ENCODE measurements at regions not wholly inside any gene's neighbourhood (a gene's known extent, or its start where the extent isn't known, plus 50 kb on each side); places are given as distances from the start of the nearest gene placed in this dataset.

- WGBS (ENCODE audit: missing lambda C conversion rate), result 50% methylated on average over 1 of the region's 1 CpG
- CTCF ChIA-PET, result no interaction called here
- H3K4me3 ChIP-seq, result no peak overlapping the region
- POLR2A ChIA-PET, result no interaction called here
- H3K4me2 ChIP-seq, result no peak overlapping the region
- DNase-seq (ENCODE audit: low read depth in 1 of 2, low spot score in 1 of 2) (no peak), ATAC-seq (no peak), FAIRE-seq (no peak)
- TF ChIP-seq MAZ (IDR thresholded peaks at IDR 0.05; ENCODE audit: borderline replicate concordance, low read depth, low read length) (no peak), MAFK (IDR thresholded peaks at IDR 0.05; ENCODE audit: partially characterized antibody) (no peak), HDAC2 (IDR thresholded peaks at IDR 0.05) (no peak), EHMT2 (IDR thresholded peaks at IDR 0.05; ENCODE audit: low read depth) (no peak), REST (IDR thresholded peaks at IDR 0.05) (no peak), E2F6 (IDR thresholded peaks at IDR 0.05; ENCODE audit: borderline replicate concordance, low read depth) (no peak), RCOR1 (IDR thresholded peaks at IDR 0.05; ENCODE audit: low read depth, low read length) (no peak), POLR2A (IDR thresholded peaks at IDR 0.05; ENCODE audit: low read length) (no peak), PBX3 (IDR thresholded peaks at IDR 0.05) (no peak), CTCF (IDR thresholded peaks at IDR 0.05) (no peak), CBX2 (IDR thresholded peaks at IDR 0.05; ENCODE audit: borderline replicate concordance, low read depth) (no peak), ZFP36 (IDR thresholded peaks at IDR 0.05; ENCODE audit: borderline replicate concordance, partially characterized antibody) (no peak), HES2 (IDR thresholded peaks at IDR 0.05) (no peak), BCL3 (IDR thresholded peaks at IDR 0.05) (no peak), CHD2 (IDR thresholded peaks at IDR 0.05; ENCODE audit: low read length, partially characterized antibody) (no peak), GATA3 (IDR thresholded peaks at IDR 0.05; ENCODE audit: borderline replicate concordance) (no peak), SREBF2 (IDR thresholded peaks at IDR 0.05) (no peak)
- peaks cover 32% of the 10 kb centered on the region for H3K9me3 ChIP-seq
- no peak overlapping the region for H3K27ac ChIP-seq
- no peaks in the 10 kb centered on the region for H3K4me1 ChIP-seq
Measured at GRCh38 chr12:78586790-78587189, 277.8 kb upstream of the SYT1 start.

- TF ChIP-seq TP53 (CRISPR knock-in tag; IDR thresholded peaks at IDR 0.05) (no peak), MAFK (IDR thresholded peaks at IDR 0.05; ENCODE audit: partially characterized antibody) (no peak), ZFP36 (IDR thresholded peaks at IDR 0.05; ENCODE audit: borderline replicate concordance, partially characterized antibody) (no peak), ZSCAN20 (CRISPR knock-in tag; IDR thresholded peaks at IDR 0.05) (no peak), POLR2AphosphoS2 (conservative IDR thresholded peaks at IDR 0.05; ENCODE audit: low read length) (no peak), EHF (CRISPR knock-in tag; IDR thresholded peaks at IDR 0.05) (no peak), RNF2 (IDR thresholded peaks at IDR 0.05; ENCODE audit: borderline replicate concordance, low read depth) (no peak), ELK1 (IDR thresholded peaks at IDR 0.05; ENCODE audit: low read depth, low read length) (no peak), KDM1A (IDR thresholded peaks at IDR 0.05; ENCODE audit: low read depth) (no peak), SMC3 (IDR thresholded peaks at IDR 0.05) (no peak), ZNF302 (CRISPR knock-in tag; IDR thresholded peaks at IDR 0.05) (no peak), MAX (IDR thresholded peaks at IDR 0.05) (no peak), E2F6 (IDR thresholded peaks at IDR 0.05; ENCODE audit: borderline replicate concordance, low read depth) (no peak)
- FAIRE-seq (no peak), DNase-seq (ENCODE audit: low read depth in 1 of 2, low spot score in 1 of 2) (no peak), ATAC-seq (no peak)
- ChIA-PET CTCF (no interaction called here), POLR2A (no interaction called here)
- no peak overlapping the region for H3K4me2 ChIP-seq
- no peak overlapping the region for H3K27ac ChIP-seq
- H3K9me3 ChIP-seq, result no peaks in the 10 kb centered on the region; the same call in 1 of the 3 replicates
- H3K4me1 ChIP-seq, result no peaks in the 10 kb centered on the region
- no peak overlapping the region for H3K4me3 ChIP-seq
- 89% methylated on average over 3 of the region's 3 CpGs for WGBS (ENCODE audit: missing lambda C conversion rate)
Measured at GRCh38 chr12:78599366-78599765, 265.2 kb upstream of the SYT1 start.
